ENCODE measurements at regions not wholly inside any gene's neighbourhood (a gene's known extent, or its start where the extent isn't known, plus 50 kb on each side); places are given as distances from the start of the nearest gene placed in this dataset.

DNA sequence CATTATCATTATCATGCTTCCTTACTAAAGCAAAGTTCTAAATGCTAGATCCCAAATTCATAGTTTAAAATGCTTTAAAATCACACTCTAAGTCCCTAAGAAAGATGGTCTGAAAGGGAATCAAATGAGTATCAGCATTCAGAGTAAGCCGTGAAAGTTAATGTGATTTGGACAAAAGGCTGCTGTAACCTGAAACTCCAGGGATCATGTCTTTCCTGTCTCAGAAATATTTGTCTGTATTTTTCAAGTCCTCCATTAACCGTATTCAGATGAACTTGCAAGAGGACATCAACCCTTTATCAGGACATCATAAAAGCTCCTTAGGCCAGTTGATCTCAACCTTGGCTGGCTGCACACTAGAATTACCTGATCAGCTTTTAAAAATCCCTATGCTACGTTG lies 324.3 kb upstream of the PKDCC start:
- Histone ChIP-seq H2AFZ (ENCODE audit: low read length) (no peak overlapping the region), H3K27ac (ENCODE audit: insufficient read depth, low read length) (no peak overlapping the region)
- TF ChIP-seq, protein P1, sequence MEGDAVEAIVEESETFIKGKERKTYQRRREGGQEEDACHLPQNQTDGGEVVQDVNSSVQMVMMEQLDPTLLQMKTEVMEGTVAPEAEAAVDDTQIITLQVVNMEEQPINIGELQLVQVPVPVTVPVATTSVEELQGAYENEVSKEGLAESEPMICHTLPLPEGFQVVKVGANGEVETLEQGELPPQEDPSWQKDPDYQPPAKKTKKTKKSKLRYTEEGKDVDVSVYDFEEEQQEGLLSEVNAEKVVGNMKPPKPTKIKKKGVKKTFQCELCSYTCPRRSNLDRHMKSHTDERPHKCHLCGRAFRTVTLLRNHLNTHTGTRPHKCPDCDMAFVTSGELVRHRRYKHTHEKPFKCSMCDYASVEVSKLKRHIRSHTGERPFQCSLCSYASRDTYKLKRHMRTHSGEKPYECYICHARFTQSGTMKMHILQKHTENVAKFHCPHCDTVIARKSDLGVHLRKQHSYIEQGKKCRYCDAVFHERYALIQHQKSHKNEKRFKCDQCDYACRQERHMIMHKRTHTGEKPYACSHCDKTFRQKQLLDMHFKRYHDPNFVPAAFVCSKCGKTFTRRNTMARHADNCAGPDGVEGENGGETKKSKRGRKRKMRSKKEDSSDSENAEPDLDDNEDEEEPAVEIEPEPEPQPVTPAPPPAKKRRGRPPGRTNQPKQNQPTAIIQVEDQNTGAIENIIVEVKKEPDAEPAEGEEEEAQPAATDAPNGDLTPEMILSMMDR (conservative IDR thresholded peaks at IDR 0.05 in 1 of 2, IDR thresholded peaks at IDR 0.05 in 1 of 2; ENCODE audit: low read depth in 1 of 2, low read length in 2 of 2): no peak
- TF ChIP-seq EZH2 (IDR thresholded peaks at IDR 0.05; ENCODE audit: low read length, missing control alignments): no peak

DNA sequence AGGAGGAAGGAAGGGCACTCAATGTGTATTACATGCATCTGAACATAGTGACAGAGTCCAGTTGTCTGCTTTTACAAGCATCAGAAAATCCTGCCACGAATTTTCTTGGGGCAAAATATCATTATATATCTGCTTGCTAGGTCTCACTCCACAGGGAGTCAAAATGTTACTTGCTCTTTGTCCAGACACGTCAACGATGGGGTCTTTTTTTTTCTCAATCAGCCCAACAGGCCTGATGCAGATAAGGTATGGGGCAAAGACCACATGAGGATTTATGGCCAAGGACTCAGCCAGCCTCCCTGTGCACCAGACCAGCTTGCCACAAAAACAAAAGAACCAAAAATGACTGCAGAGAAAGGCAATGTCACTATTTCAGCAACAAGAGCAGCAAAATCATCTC lies 323.4 kb upstream of the PKDCC start:
- Histone ChIP-seq H3K4me2 (ENCODE audit: extremely low read depth, insufficient read depth, low read length) (no peak overlapping the region), H2AFZ (ENCODE audit: low read length) (no peak overlapping the region), H3K9me3 (ENCODE audit: control insufficient read depth, insufficient read depth, low read depth, low read length) (no peaks in the 10 kb centered on the region), H3K9ac (ENCODE audit: insufficient read depth, low read length) (no peak overlapping the region), H3K79me2 (ENCODE audit: control insufficient read depth, insufficient read depth, low read length) (no peaks in the 10 kb centered on the region), H4K20me1 (ENCODE audit: control insufficient read depth, extremely low read depth, insufficient read depth, low read length) (no peaks in the 10 kb centered on the region), H3K27ac (ENCODE audit: insufficient read depth, low read length) (no peak overlapping the region), H3K27me3 (ENCODE audit: control insufficient read depth, insufficient read depth, low read length) (no peaks in the 10 kb centered on the region), H3K36me3 (ENCODE audit: control insufficient read depth, insufficient read depth, low read length) (no peaks in the 10 kb centered on the region), H3K4me3 (replicated peaks in 1 of 4; ENCODE audit: control extremely low read depth in 1 of 4, insufficient read depth in 1 of 4, low read depth in 3 of 4, low read length in 4 of 4) (no peak overlapping the region), H3K4me1 (ENCODE audit: control insufficient read depth, extremely low read depth, insufficient read depth, low read length) (no peaks in the 10 kb centered on the region)
- no peak for DNase-seq (ENCODE audit: low read depth in 2 of 2)
- TF ChIP-seq EZH2 (IDR thresholded peaks at IDR 0.05; ENCODE audit: low read length, missing control alignments): no peak
- TF ChIP-seq, protein P1 (conservative IDR thresholded peaks at IDR 0.05 in 1 of 2, IDR thresholded peaks at IDR 0.05 in 1 of 2; ENCODE audit: low read depth in 1 of 2, low read length in 2 of 2): no peak

More for the DNA sequence above, 324.3 kb upstream of the PKDCC start:
- H3K9me3 ChIP-seq (ENCODE audit: control insufficient read depth, insufficient read depth, low read depth, low read length): no peaks in the 10 kb centered on the region
- H3K36me3 ChIP-seq (ENCODE audit: control insufficient read depth, insufficient read depth, low read length): no peaks in the 10 kb centered on the region
- no peaks in the 10 kb centered on the region for H3K4me1 ChIP-seq (ENCODE audit: control insufficient read depth, extremely low read depth, insufficient read depth, low read length)
- H3K27me3 ChIP-seq (ENCODE audit: control insufficient read depth, insufficient read depth, low read length): no peaks in the 10 kb centered on the region
- H3K4me2 ChIP-seq (ENCODE audit: extremely low read depth, insufficient read depth, low read length): no peak overlapping the region
- no peak overlapping the region for H3K9ac ChIP-seq (ENCODE audit: insufficient read depth, low read length)
- H3K4me3 ChIP-seq (replicated peaks in 1 of 4; ENCODE audit: control extremely low read depth in 1 of 4, insufficient read depth in 1 of 4, low read depth in 3 of 4, low read length in 4 of 4): no peak overlapping the region
- peak in 1 of 2 donors; percentile 3 for DNase-seq (ENCODE audit: low read depth in 2 of 2)
- no peaks in the 10 kb centered on the region for H3K79me2 ChIP-seq (ENCODE audit: control insufficient read depth, insufficient read depth, low read length)
- H4K20me1 ChIP-seq (ENCODE audit: control insufficient read depth, extremely low read depth, insufficient read depth, low read length): no peaks in the 10 kb centered on the region

DNA sequence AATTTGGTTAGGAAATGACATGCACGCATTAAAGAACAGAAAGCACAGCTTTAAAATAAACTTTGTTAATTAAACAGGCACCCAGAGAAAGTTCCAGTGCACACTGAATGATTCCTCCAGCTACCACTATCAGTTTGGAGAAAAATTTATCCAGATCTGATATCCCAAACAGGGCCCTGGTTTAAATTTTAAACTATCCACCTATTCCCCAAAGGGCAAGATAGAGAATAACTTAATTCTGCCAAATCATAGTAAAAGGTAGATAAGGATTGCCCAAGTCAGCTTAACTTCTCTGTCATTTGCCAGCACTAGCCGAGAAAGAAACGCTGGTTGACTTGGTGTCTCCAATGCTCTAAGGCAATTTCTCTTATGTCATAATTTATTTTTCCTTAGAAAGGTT lies 321.9 kb upstream of the PKDCC start:
- Histone ChIP-seq H2AFZ (ENCODE audit: low read length) (no peak overlapping the region), H3K27me3 (ENCODE audit: control insufficient read depth, insufficient read depth, low read length) (no peaks in the 10 kb centered on the region), H4K20me1 (ENCODE audit: control insufficient read depth, extremely low read depth, insufficient read depth, low read length) (no peaks in the 10 kb centered on the region), H3K4me3 (replicated peaks in 1 of 4; ENCODE audit: control extremely low read depth in 1 of 4, insufficient read depth in 1 of 4, low read depth in 3 of 4, low read length in 4 of 4) (no peak overlapping the region), H3K4me2 (ENCODE audit: extremely low read depth, insufficient read depth, low read length) (no peak overlapping the region), H3K27ac (ENCODE audit: insufficient read depth, low read length) (no peak overlapping the region), H3K9me3 (ENCODE audit: control insufficient read depth, insufficient read depth, low read depth, low read length) (no peaks in the 10 kb centered on the region), H3K4me1 (ENCODE audit: control insufficient read depth, extremely low read depth, insufficient read depth, low read length) (no peaks in the 10 kb centered on the region), H3K36me3 (ENCODE audit: control insufficient read depth, insufficient read depth, low read length) (no peaks in the 10 kb centered on the region), H3K9ac (ENCODE audit: insufficient read depth, low read length) (no peak overlapping the region), H3K79me2 (ENCODE audit: control insufficient read depth, insufficient read depth, low read length) (no peaks in the 10 kb centered on the region)
- TF ChIP-seq, protein P1 (conservative IDR thresholded peaks at IDR 0.05 in 1 of 2, IDR thresholded peaks at IDR 0.05 in 1 of 2; ENCODE audit: low read depth in 1 of 2, low read length in 2 of 2): no peak
- TF ChIP-seq EZH2 (IDR thresholded peaks at IDR 0.05; ENCODE audit: low read length, missing control alignments): no peak
- DNase-seq (ENCODE audit: low read depth in 2 of 2): no peak

Measured in fibroblast of lung (primary cell).